Mesenchymal stem cell (in vitro differentiated cells and primary cell): ENCODE measurements at regions not wholly inside any gene's neighbourhood (a gene's known extent, or its start where the extent isn't known, plus 50 kb on each side); places are given as distances from the start of the nearest gene placed in this dataset.

Experiments
- DNase-seq: peaks from one replicate; pipeline ENCODE4 v3.0.0-alpha.2; 2013
- H2AFZ ChIP-seq: one replicate; pipeline ENCODE4 v1.6.1; 2013; ENCODE audit warnings: low read depth, mild to moderate bottlenecking, control low read depth, inconsistent platforms, low read length, moderate library complexity
- H2AK5ac ChIP-seq: 2 replicates; pipeline ENCODE4 v1.6.1; 2013; ENCODE audit warnings: low read length, moderate library complexity, mild to moderate bottlenecking, inconsistent platforms; ENCODE audit not compliant: severe bottlenecking
- H2BK120ac ChIP-seq: one replicate; pipeline ENCODE4 v1.6.1; 2013; ENCODE audit warnings: low read depth, mild to moderate bottlenecking, inconsistent platforms, low read length, moderate library complexity
- H2BK12ac ChIP-seq, 2 experiments: one replicate each; pipeline ENCODE4 v1.6.1; 2013; ENCODE audit warnings: inconsistent platforms in 2 of 2, low read length in 2 of 2, mild to moderate bottlenecking in 2 of 2, moderate library complexity in 2 of 2, control low read depth in 1 of 2
- H2BK15ac ChIP-seq: one replicate; pipeline ENCODE4 v1.6.1; 2013; ENCODE audit warnings: mild to moderate bottlenecking, low read depth, inconsistent platforms; ENCODE audit not compliant: poor library complexity, severe bottlenecking
- H2BK5ac ChIP-seq: 2 replicates; pipeline ENCODE4 v1.6.1; 2013; ENCODE audit warnings: low read depth, mild to moderate bottlenecking, low read length, control low read depth, inconsistent platforms; ENCODE audit not compliant: poor library complexity, severe bottlenecking
- H3K14ac ChIP-seq, 2 experiments: one replicate each; pipeline ENCODE4 v1.6.1; 2013; ENCODE audit warnings: inconsistent platforms in 2 of 2, low read length in 2 of 2, control low read depth in 1 of 2, mild to moderate bottlenecking in 1 of 2, moderate library complexity in 1 of 2
- H3K18ac ChIP-seq, 2 experiments: one replicate each; pipeline ENCODE4 v1.6.1; 2013; ENCODE audit warnings: inconsistent platforms in 2 of 2, low read length in 2 of 2, control low read depth in 1 of 2, low read depth in 1 of 2, mild to moderate bottlenecking in 1 of 2
- H3K23ac ChIP-seq, 2 experiments: one replicate each; pipeline ENCODE4 v1.6.1; 2013; ENCODE audit warnings: inconsistent platforms in 2 of 2, low read length in 2 of 2, mild to moderate bottlenecking in 2 of 2, moderate library complexity in 2 of 2, control low read depth in 1 of 2
- H3K27ac ChIP-seq: 2 replicates; pipeline ENCODE4 v1.5.1; 2013; ENCODE audit warnings: mild to moderate bottlenecking, moderate library complexity, low read length, control low read depth, inconsistent platforms; ENCODE audit not compliant: poor library complexity, severe bottlenecking
- H3K27me3 ChIP-seq, 2 experiments: 2 replicates each; pipeline versions ENCODE4 v1.6.1 to v1.7.0; 2013; ENCODE audit warnings: low read length in 2 of 2, mild to moderate bottlenecking in 2 of 2, moderate library complexity in 2 of 2, control low read depth in 1 of 2, inconsistent platforms in 1 of 2; ENCODE audit not compliant: control insufficient read depth in 1 of 2, insufficient read depth in 1 of 2
- H3K36me3 ChIP-seq, 2 experiments: 2 replicates each; pipeline versions ENCODE4 v1.6.1 to v1.7.0; 2013; ENCODE audit warnings: low read length in 2 of 2, control low read depth in 1 of 2, inconsistent platforms in 1 of 2, low read depth in 1 of 2, mild to moderate bottlenecking in 1 of 2; ENCODE audit not compliant: insufficient read depth in 2 of 2, control insufficient read depth in 1 of 2
- H3K4ac ChIP-seq, 2 experiments: one replicate each; pipeline ENCODE4 v1.6.1; 2013; ENCODE audit warnings: inconsistent platforms in 2 of 2, low read length in 2 of 2, mild to moderate bottlenecking in 2 of 2, moderate library complexity in 2 of 2, control low read depth in 1 of 2, low read depth in 1 of 2
- H3K4me1 ChIP-seq: 2 replicates; pipeline ENCODE4 v1.6.1; 2013; ENCODE audit warnings: low read depth, low read length, control low read depth; ENCODE audit not compliant: control insufficient read depth, insufficient read depth
- H3K4me2 ChIP-seq: 2 replicates; pipeline ENCODE4 v1.6.1; 2013; ENCODE audit warnings: low read length, mild to moderate bottlenecking, inconsistent platforms; ENCODE audit not compliant: poor library complexity, severe bottlenecking
- H3K4me3 ChIP-seq, 2 experiments: 2 replicates each; pipeline versions ENCODE4 v1.5.1 to v1.7.0; 2013; ENCODE audit warnings: low read length in 2 of 2, mild to moderate bottlenecking in 2 of 2, control low read depth in 1 of 2, low read depth in 1 of 2; ENCODE audit not compliant: insufficient read depth in 1 of 2
- H3K79me1 ChIP-seq: replicated peaks from 2 replicates; pipeline ENCODE4 v1.6.1; 2013; ENCODE audit warnings: mild to moderate bottlenecking, control low read depth, low read length, inconsistent platforms; ENCODE audit not compliant: poor library complexity, severe bottlenecking
- H3K9ac ChIP-seq: 2 replicates; pipeline ENCODE4 v1.7.0; 2013; ENCODE audit warnings: mild to moderate bottlenecking, low read length, moderate library complexity
- H3K9me3 ChIP-seq: 2 replicates; pipeline ENCODE4 v1.7.0; 2013; ENCODE audit warnings: mild to moderate bottlenecking, low read length; ENCODE audit not compliant: control insufficient read depth
- H4K8ac ChIP-seq: one replicate; pipeline ENCODE4 v1.6.1; 2013; ENCODE audit warnings: inconsistent platforms, mild to moderate bottlenecking, low read length, moderate library complexity
- H4K91ac ChIP-seq: one replicate; pipeline ENCODE4 v1.6.1; 2013; ENCODE audit warnings: mild to moderate bottlenecking, low read length, inconsistent platforms
- WGBS: methylation state at CpG from one replicate; pipeline ENCODE4 v1.1.7; 2013; ENCODE audit warnings: mixed read lengths; 5-methylcytosine and 5-hydroxymethylcytosine counted together

- no CpG with 5 or more reads among the region's 1 CpG for WGBS
- Histone ChIP-seq H3K4me3 (no peak overlapping the region), H3K23ac (no peak overlapping the region), H3K9me3 (no peaks in the 10 kb centered on the region), H3K4me1 (no peaks in the 10 kb centered on the region), H2BK12ac (no peak overlapping the region), H2BK5ac (no peak overlapping the region), H3K18ac (no peak overlapping the region), H3K27me3 (no peaks in the 10 kb centered on the region), H2AFZ (no peak overlapping the region), H3K4me2 (no peak overlapping the region), H4K91ac (no peak overlapping the region), H3K27ac (no peak overlapping the region), H3K4ac (no peak overlapping the region), H3K14ac (no peak overlapping the region), H3K79me1 (no peaks in the 10 kb centered on the region), H3K36me3 (no peaks in the 10 kb centered on the region), H3K9ac (no peak overlapping the region), H2BK15ac (no peak overlapping the region), H2BK120ac (no peak overlapping the region), H4K8ac (no peak overlapping the region), H2AK5ac (no peak overlapping the region)
- no peak for DNase-seq
These were observed 270.4 kb downstream of the ZBBX start for GRCh38 chr3:167109746-167110145.

GRCh38 chr3:167106456-167106855 lies 273.6 kb downstream of the ZBBX start:
- no peak overlapping the region for H2AFZ ChIP-seq
- H2BK15ac ChIP-seq: no peak overlapping the region
- H2AK5ac ChIP-seq: no peak overlapping the region
- no peak for DNase-seq
- no peaks in the 10 kb centered on the region for H3K4me1 ChIP-seq
- H3K4me2 ChIP-seq: no peak overlapping the region
- H2BK120ac ChIP-seq: no peak overlapping the region
- H3K18ac ChIP-seq: no peak overlapping the region
- no peak overlapping the region for H3K4me3 ChIP-seq
- no peaks in the 10 kb centered on the region for H3K36me3 ChIP-seq
- H3K14ac ChIP-seq: no peak overlapping the region
- no peak overlapping the region for H3K27ac ChIP-seq
- no peak overlapping the region for H3K9ac ChIP-seq
- H3K79me1 ChIP-seq: no peaks in the 10 kb centered on the region
- no peak overlapping the region for H4K91ac ChIP-seq
- H2BK12ac ChIP-seq: no peak overlapping the region
- H3K23ac ChIP-seq: no peak overlapping the region
- H2BK5ac ChIP-seq: no peak overlapping the region
- no peak overlapping the region for H3K4ac ChIP-seq
- H3K9me3 ChIP-seq: no peaks in the 10 kb centered on the region
- no peak overlapping the region for H4K8ac ChIP-seq
- H3K27me3 ChIP-seq: no peaks in the 10 kb centered on the region

- DNase-seq: no peak
- Histone ChIP-seq H3K36me3 (no peaks in the 10 kb centered on the region), H3K4me3 (no peak overlapping the region), H3K4me1 (no peaks in the 10 kb centered on the region), H3K27me3 (no peaks in the 10 kb centered on the region), H3K14ac (no peak overlapping the region), H3K9ac (no peak overlapping the region), H3K79me1 (no peaks in the 10 kb centered on the region), H2BK5ac (no peak overlapping the region), H2AK5ac (no peak overlapping the region), H2BK120ac (no peak overlapping the region), H3K27ac (no peak overlapping the region), H3K4ac (no peak overlapping the region), H4K91ac (no peak overlapping the region), H3K18ac (no peak overlapping the region), H2BK15ac (no peak overlapping the region), H3K9me3 (no peaks in the 10 kb centered on the region), H3K23ac (no peak overlapping the region), H2AFZ (no peak overlapping the region), H3K4me2 (no peak overlapping the region), H4K8ac (no peak overlapping the region), H2BK12ac (no peak overlapping the region)
- no CpG with 5 or more reads among the region's 1 CpG for WGBS
These were observed 278.0 kb downstream of the ZBBX start for GRCh38 chr3:167102071-167102470.

GRCh38 chr3:167100651-167101050 lies 279.4 kb downstream of the ZBBX start:
- H4K91ac ChIP-seq: no peak overlapping the region
- no peak overlapping the region for H3K14ac ChIP-seq
- H2BK12ac ChIP-seq: no peak overlapping the region
- no peak overlapping the region for H3K9ac ChIP-seq
- H3K27me3 ChIP-seq: no peaks in the 10 kb centered on the region
- H3K4me1 ChIP-seq: no peaks in the 10 kb centered on the region
- no peak for DNase-seq
- no peak overlapping the region for H3K4me3 ChIP-seq
- H3K9me3 ChIP-seq: no peaks in the 10 kb centered on the region
- H2BK120ac ChIP-seq: no peak overlapping the region
- no peak overlapping the region for H3K23ac ChIP-seq
- 100% methylated on average over 1 of the region's 1 CpG for WGBS
- H4K8ac ChIP-seq: no peak overlapping the region
- H2AK5ac ChIP-seq: no peak overlapping the region
- H3K18ac ChIP-seq: no peak overlapping the region
- H3K4me2 ChIP-seq: no peak overlapping the region
- H3K4ac ChIP-seq: no peak overlapping the region
- no peak overlapping the region for H2BK15ac ChIP-seq
- no peaks in the 10 kb centered on the region for H3K79me1 ChIP-seq
- H2BK5ac ChIP-seq: no peak overlapping the region
- no peak overlapping the region for H2AFZ ChIP-seq
- H3K27ac ChIP-seq: no peak overlapping the region
- no peaks in the 10 kb centered on the region for H3K36me3 ChIP-seq
